Spleen (tissue), 11 donors: ENCODE measurements at regions not wholly inside any gene's neighbourhood (a gene's known extent, or its start where the extent isn't known, plus 50 kb on each side); places are given as distances from the start of the nearest gene placed in this dataset.

Experiments
- DNase-seq: peaks from one replicate; pipeline ENCODE4 v3.0.0-alpha.2; 2020
- H3K27ac ChIP-seq, 8 donors: fragments of 200-600 bp; sonication (generic) in 7 of 8; 1 replicate in 4 of 8; 2 replicates in 4 of 8; pipeline versions ENCODE4 v1.5.0 to v1.8.0; 2016 to 2021; ENCODE audit warnings: inconsistent platforms in 4 of 8, mild to moderate bottlenecking in 4 of 8, moderate library complexity in 1 of 8
- H3K27me3 ChIP-seq, 7 donors: fragments of 200-600 bp; sonication (generic) in 6 of 7; replicated peaks in 1 of 7; 1 replicate in 4 of 7; 2 replicates in 3 of 7; pipeline versions ENCODE4 v1.5.0 to v1.8.0; 2016 to 2021; ENCODE audit warnings: inconsistent platforms in 3 of 7, mild to moderate bottlenecking in 1 of 7
- H3K36me3 ChIP-seq, 6 donors: fragments of 200-600 bp; sonication (generic) in 5 of 6; 1 replicate in 4 of 6; 2 replicates in 2 of 6; pipeline versions ENCODE4 v1.5.0 to v1.8.0; 2016 to 2021; ENCODE audit warnings: inconsistent platforms in 2 of 6
- H3K4me1 ChIP-seq, 6 donors: fragments of 200-600 bp; sonication (generic) in 5 of 6; 1 replicate in 3 of 6; 2 replicates in 3 of 6; pipeline versions ENCODE4 v1.5.0 to v1.8.0; 2016 to 2021; ENCODE audit warnings: inconsistent platforms in 3 of 6
- H3K4me3 ChIP-seq, 8 donors: fragments of 200-600 bp; sonication (generic) in 7 of 8; 1 replicate in 4 of 8; 2 replicates in 4 of 8; pipeline versions ENCODE4 v1.5.0 to v1.8.0; 2016 to 2021; ENCODE audit warnings: inconsistent platforms in 4 of 8, mild to moderate bottlenecking in 4 of 8, moderate library complexity in 2 of 8
- H3K9me3 ChIP-seq, 8 donors: fragments of 200-600 bp; sonication (generic) in 7 of 8; 1 replicate in 4 of 8; 2 replicates in 4 of 8; pipeline versions ENCODE4 v1.5.0 to v1.8.0; 2016 to 2021; ENCODE audit warnings: inconsistent platforms in 4 of 8
- POLR2A ChIP-seq, 3 donors: fragments of 450-650 bp; IDR thresholded peaks; one replicate each; pipeline ENCODE4 v1.5.1; 2017; ENCODE audit warnings: antibody characterized with exemption in 3 of 3, mild to moderate bottlenecking in 1 of 3
- POLR2AphosphoS5 ChIP-seq, 3 donors: sonication (generic); formaldehyde crosslinking; IDR thresholded peaks; one replicate each; pipeline ENCODE4 v1.5.1; 2017; ENCODE audit warnings: antibody characterized with exemption in 3 of 3
- WGBS, 5 donors: extraction: QIAGEN DNeasy Blood & Tissue Kit in 3 of 5; methylation state at CpG; one replicate each; pipeline versions ENCODE4 v1.1.5 to v1.1.7; 2013 to 2018; 5-methylcytosine and 5-hydroxymethylcytosine counted together
- intact Hi-C: fragments of 100-400 bp; cut with DNase I; formaldehyde crosslinking; loops from one replicate; pipeline ENCODE4 v1.15.0; 2023; ENCODE audit warnings: low total_unique reads
- TF ChIP-seq, protein P1 (sequence below), 11 experiments: fragments of 200-600 bp in 7 of 11; fragments of 450-650 bp in 4 of 11; sonication (generic) in 4 of 11; IDR thresholded peaks in 8 of 11; conservative IDR thresholded peaks in 3 of 11; 1 replicate in 7 of 11; 2 replicates in 4 of 11; pipeline versions ENCODE4 v1.4.0 to v1.8.0; 2016 to 2021; ENCODE audit warnings: antibody characterized with exemption in 11 of 11, inconsistent platforms in 4 of 11, mild to moderate bottlenecking in 1 of 11
- donor health status: healthy with polysubstance abuse.
- donor health status: DM: no; HTN: no; CAD: no; lungs with moderate emphysema.
- donor health status: DM: no; HTN: no; CAD: no.
- donor health status: Bipolar disorder and iron deficiency.
- donor health status: healthy.
- donor health status: DM: no; HTN: no; CAD: no.
- donor health status: DM: yes; HTN: yes; CAD: no.

- no peak overlapping the region for H3K4me3 ChIP-seq
- H3K27me3 ChIP-seq, result no peaks in the 10 kb centered on the region
- TF ChIP-seq, protein P1, sequence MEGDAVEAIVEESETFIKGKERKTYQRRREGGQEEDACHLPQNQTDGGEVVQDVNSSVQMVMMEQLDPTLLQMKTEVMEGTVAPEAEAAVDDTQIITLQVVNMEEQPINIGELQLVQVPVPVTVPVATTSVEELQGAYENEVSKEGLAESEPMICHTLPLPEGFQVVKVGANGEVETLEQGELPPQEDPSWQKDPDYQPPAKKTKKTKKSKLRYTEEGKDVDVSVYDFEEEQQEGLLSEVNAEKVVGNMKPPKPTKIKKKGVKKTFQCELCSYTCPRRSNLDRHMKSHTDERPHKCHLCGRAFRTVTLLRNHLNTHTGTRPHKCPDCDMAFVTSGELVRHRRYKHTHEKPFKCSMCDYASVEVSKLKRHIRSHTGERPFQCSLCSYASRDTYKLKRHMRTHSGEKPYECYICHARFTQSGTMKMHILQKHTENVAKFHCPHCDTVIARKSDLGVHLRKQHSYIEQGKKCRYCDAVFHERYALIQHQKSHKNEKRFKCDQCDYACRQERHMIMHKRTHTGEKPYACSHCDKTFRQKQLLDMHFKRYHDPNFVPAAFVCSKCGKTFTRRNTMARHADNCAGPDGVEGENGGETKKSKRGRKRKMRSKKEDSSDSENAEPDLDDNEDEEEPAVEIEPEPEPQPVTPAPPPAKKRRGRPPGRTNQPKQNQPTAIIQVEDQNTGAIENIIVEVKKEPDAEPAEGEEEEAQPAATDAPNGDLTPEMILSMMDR (IDR thresholded peaks at IDR 0.05 in 8 of 11, conservative IDR thresholded peaks at IDR 0.05 in 3 of 11), result no peak
- no peak for TF ChIP-seq POLR2AphosphoS5 (IDR thresholded peaks at IDR 0.05)
- no peak for TF ChIP-seq POLR2A (IDR thresholded peaks at IDR 0.05)
- H3K9me3 ChIP-seq, result no peaks in the 10 kb centered on the region
- no peak overlapping the region for H3K27ac ChIP-seq
- H3K36me3 ChIP-seq, result no peaks in the 10 kb centered on the region
- H3K4me1 ChIP-seq, result no peaks in the 10 kb centered on the region
- intact Hi-C loops, result no loop called here
- no peak for DNase-seq
Observed at GRCh38 chr5:30853158-30853557, 340.3 kb upstream of the CDH6 start.

DNA sequence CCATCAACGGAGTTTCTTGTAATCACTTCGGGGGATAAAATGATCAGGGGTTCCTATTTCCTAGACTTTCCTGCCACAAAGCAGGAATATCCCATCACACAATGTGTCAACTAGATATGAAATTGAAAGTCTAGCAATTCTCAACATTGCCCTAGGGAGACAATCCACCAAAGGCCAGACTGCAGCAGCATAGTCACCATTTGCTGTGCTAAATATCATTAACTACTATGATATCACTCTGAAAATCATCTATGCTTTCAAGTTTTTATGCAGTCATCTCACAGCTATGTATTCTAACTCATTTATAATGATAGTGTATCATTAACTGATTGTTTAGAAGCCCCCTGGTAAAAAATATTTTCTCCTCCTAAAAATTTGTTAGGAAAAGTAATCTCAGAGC, 342.6 kb upstream of the CDH6 start:
- Histone ChIP-seq H3K27me3 (no peaks in the 10 kb centered on the region), H3K9me3 (no peaks in the 10 kb centered on the region), H3K4me1 (no peaks in the 10 kb centered on the region), H3K4me3 (no peak overlapping the region), H3K36me3 (no peaks in the 10 kb centered on the region), H3K27ac (no peak overlapping the region)
- TF ChIP-seq POLR2AphosphoS5 (IDR thresholded peaks at IDR 0.05) (no peak), POLR2A (IDR thresholded peaks at IDR 0.05) (no peak)
- no peak for DNase-seq
- intact Hi-C loops, result no loop called here
- 85 to 95% (median 94%) methylated on average over 2 of the region's 2 CpGs for WGBS, 5 donors

DNA sequence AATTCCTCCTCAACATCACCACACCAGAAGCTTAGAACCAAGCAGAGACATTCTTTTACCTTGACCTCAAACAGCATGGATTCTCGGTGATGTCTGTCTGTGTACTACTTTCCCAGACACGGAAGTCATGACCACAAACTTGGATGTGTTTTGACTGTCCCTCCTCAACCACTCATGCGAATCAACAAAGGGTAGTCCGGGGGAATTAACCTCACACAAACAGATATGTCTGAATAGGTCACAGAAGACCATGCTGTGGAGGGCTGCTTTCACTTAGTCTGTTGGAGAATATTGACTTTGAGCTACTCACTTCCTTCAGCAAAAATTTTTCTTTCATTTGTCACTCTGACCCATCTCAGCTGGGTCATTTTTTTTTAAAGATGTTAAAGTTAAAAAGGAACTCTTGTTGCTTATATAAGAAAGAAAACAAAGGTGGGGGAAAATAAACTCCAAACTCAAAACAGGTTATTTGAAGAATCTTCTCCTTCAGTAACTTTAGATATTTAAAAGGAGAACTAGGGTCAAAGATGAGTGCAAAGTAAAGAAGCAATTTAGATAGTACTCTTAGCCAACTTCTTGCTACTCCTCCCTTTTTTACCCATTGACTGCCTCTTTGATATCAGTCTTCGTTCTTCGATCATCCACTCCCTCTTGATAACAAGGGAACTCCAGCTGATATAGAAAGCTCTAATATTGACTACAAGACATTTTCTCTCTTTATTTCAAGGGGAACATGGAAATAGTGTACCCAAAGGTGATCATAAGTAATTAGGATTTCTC, 343.4 kb upstream of the CDH6 start:
- WGBS, 5 donors, result 62 to 89% (median 79%) methylated on average over 6 of the region's 6 CpGs

DNA sequence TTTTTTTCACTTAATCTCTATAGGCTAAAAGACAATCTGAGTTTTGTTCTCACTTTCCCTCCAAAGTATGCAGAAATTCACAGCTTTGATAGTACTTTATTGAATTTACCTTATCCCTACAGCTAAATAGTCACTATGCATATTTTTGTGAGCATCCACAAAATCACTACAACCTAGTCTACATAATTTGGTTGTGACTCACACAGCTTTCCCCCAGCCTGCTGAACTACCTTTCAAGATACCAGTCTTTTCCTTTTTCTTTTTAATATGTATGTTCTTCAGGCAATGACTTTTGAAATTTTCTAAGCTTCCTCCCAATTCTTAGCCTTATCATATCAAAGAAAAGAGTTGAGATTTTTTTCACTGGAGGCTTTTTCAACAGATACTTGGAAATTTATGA, 347.3 kb upstream of the CDH6 start:
- Histone ChIP-seq H3K4me3 (no peak overlapping the region), H3K27me3 (no peaks in the 10 kb centered on the region), H3K36me3 (no peaks in the 10 kb centered on the region), H3K27ac (no peak overlapping the region), H3K4me1 (no peaks in the 10 kb centered on the region), H3K9me3 (no peaks in the 10 kb centered on the region)
- intact Hi-C loops, result no loop called here
- no peak for DNase-seq
- TF ChIP-seq, protein P1 (IDR thresholded peaks at IDR 0.05 in 8 of 11, conservative IDR thresholded peaks at IDR 0.05 in 3 of 11), result no peak
- no peak for TF ChIP-seq POLR2AphosphoS5 (IDR thresholded peaks at IDR 0.05)
- TF ChIP-seq POLR2A (IDR thresholded peaks at IDR 0.05), result no peak

More for the DNA sequence above, 343.4 kb upstream of the CDH6 start:
- Histone ChIP-seq H3K27me3 (no peaks in the 10 kb centered on the region), H3K9me3 (no peaks in the 10 kb centered on the region), H3K36me3 (no peaks in the 10 kb centered on the region), H3K4me1 (no peaks in the 10 kb centered on the region), H3K27ac (no peak overlapping the region), H3K4me3 (no peak overlapping the region)
- TF ChIP-seq POLR2AphosphoS5 (IDR thresholded peaks at IDR 0.05) (no peak), POLR2A (IDR thresholded peaks at IDR 0.05) (no peak)
- DNase-seq, result no peak
- intact Hi-C loops, result no loop called here

GRCh38 chr5:30845194-30845593, 348.3 kb upstream of the CDH6 start:
- Histone ChIP-seq H3K27me3 (no peaks in the 10 kb centered on the region), H3K4me1 (no peaks in the 10 kb centered on the region), H3K36me3 (no peaks in the 10 kb centered on the region), H3K4me3 (no peak overlapping the region), H3K9me3 (no peaks in the 10 kb centered on the region), H3K27ac (no peak overlapping the region)
- 46 to 70% (median 58%) methylated on average over 2 of the region's 2 CpGs for WGBS, 5 donors
- TF ChIP-seq POLR2A (IDR thresholded peaks at IDR 0.05) (no peak), POLR2AphosphoS5 (IDR thresholded peaks at IDR 0.05) (no peak)
- TF ChIP-seq, protein P1 (IDR thresholded peaks at IDR 0.05 in 8 of 11, conservative IDR thresholded peaks at IDR 0.05 in 3 of 11), result no peak
- no peak for DNase-seq
- intact Hi-C loops, result no loop called here
